ENCODE measurements at regions not wholly inside any gene's neighbourhood (a gene's known extent, or its start where the extent isn't known, plus 50 kb on each side); places are given as distances from the start of the nearest gene placed in this dataset.

DNA sequence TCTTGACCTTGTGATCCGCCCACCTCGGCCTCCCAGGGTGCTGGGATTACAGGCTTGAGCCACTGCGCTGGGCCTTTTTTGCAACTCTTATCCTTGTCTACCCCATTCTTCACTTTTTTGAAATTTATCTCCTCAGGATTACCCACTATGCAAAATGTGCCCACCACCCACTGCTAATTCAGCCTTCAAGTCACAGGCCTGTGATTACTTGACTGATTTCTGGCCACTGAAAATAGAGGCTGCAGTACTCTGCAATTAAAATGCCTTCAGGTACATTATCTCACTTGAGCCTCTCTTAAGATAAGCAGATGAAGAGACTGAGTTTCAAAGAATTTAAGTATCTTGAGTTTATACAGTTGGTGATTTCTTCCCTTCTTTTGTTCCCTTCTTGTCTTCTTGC lies 112.4 kb upstream of the SPATA31D4 start:
- Histone ChIP-seq H3K4me2 (ENCODE audit: low read depth, low read length, poor library complexity, severe bottlenecking) (no peak overlapping the region), H3K79me2 (ENCODE audit: insufficient read depth, low read length) (no peaks in the 10 kb centered on the region), H3K9me2 (replicated peaks; ENCODE audit: low read depth, low read length) (no peaks in the 10 kb centered on the region), H3K27me3 (ENCODE audit: insufficient read depth, low read length, poor library complexity, severe bottlenecking) (no peaks in the 10 kb centered on the region), H3K4me3 (ENCODE audit: low read length, poor library complexity, severe bottlenecking) (no peak overlapping the region), H4K20me1 (ENCODE audit: insufficient read depth, low read length, poor library complexity, severe bottlenecking) (no peaks in the 10 kb centered on the region), H3K4me1 (ENCODE audit: insufficient read depth, low read length, poor library complexity, severe bottlenecking) (peaks cover 16% of the 10 kb centered on the region), H3K9me3 (ENCODE audit: insufficient read depth, low read depth, low read length) (no peaks in the 10 kb centered on the region), H3K36me3 (ENCODE audit: insufficient read depth, low read length) (no peaks in the 10 kb centered on the region), H2AFZ (ENCODE audit: low read length) (no peak overlapping the region), H3K9ac (ENCODE audit: low read depth, low read length, poor library complexity, severe bottlenecking) (no peak overlapping the region), H3F3A (ENCODE audit: low read depth) (no peaks in the 10 kb centered on the region)
- TF ChIP-seq, protein P1, sequence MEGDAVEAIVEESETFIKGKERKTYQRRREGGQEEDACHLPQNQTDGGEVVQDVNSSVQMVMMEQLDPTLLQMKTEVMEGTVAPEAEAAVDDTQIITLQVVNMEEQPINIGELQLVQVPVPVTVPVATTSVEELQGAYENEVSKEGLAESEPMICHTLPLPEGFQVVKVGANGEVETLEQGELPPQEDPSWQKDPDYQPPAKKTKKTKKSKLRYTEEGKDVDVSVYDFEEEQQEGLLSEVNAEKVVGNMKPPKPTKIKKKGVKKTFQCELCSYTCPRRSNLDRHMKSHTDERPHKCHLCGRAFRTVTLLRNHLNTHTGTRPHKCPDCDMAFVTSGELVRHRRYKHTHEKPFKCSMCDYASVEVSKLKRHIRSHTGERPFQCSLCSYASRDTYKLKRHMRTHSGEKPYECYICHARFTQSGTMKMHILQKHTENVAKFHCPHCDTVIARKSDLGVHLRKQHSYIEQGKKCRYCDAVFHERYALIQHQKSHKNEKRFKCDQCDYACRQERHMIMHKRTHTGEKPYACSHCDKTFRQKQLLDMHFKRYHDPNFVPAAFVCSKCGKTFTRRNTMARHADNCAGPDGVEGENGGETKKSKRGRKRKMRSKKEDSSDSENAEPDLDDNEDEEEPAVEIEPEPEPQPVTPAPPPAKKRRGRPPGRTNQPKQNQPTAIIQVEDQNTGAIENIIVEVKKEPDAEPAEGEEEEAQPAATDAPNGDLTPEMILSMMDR (conservative IDR thresholded peaks at IDR 0.05; ENCODE audit: low read length) = no peak
- TF ChIP-seq EZH2phosphoT487 (IDR thresholded peaks at IDR 0.05; ENCODE audit: borderline replicate concordance) = no peak

DNA sequence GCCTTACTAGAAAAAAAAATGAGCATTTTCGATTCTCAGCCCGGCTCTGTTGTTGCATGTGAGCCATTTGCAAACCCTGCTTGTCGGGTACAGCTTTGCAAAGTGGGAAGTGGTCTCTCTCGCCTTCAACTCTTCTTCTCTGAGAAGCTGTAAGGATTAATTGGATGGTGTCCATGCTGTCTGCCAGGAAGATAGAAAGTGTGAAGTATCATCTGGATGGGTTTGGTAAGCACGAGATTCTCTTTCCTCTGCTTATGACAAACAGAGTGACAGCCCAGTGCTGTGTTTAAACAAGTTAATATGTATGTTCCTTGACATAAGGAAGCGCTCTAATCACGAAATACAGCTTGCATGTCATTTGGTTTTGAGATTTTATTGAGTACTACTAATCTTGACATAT lies 109.1 kb upstream of the SPATA31D4 start:
- H3K79me2 ChIP-seq (ENCODE audit: insufficient read depth, low read length) = no peaks in the 10 kb centered on the region
- H3K9me3 ChIP-seq (ENCODE audit: insufficient read depth, low read depth, low read length) = no peaks in the 10 kb centered on the region
- no peak overlapping the region for H2AFZ ChIP-seq (ENCODE audit: low read length)
- H3K4me2 ChIP-seq (ENCODE audit: low read depth, low read length, poor library complexity, severe bottlenecking) = no peak overlapping the region
- H3K4me1 ChIP-seq (ENCODE audit: insufficient read depth, low read length, poor library complexity, severe bottlenecking) = peaks cover 33% of the 10 kb centered on the region
- H3K9ac ChIP-seq (ENCODE audit: low read depth, low read length, poor library complexity, severe bottlenecking) = no peak overlapping the region
- H3F3A ChIP-seq (ENCODE audit: low read depth) = no peaks in the 10 kb centered on the region
- H3K27me3 ChIP-seq (ENCODE audit: insufficient read depth, low read length, poor library complexity, severe bottlenecking) = no peaks in the 10 kb centered on the region
- no peaks in the 10 kb centered on the region for H3K9me2 ChIP-seq (replicated peaks; ENCODE audit: low read depth, low read length)
- H3K4me3 ChIP-seq (ENCODE audit: low read length, poor library complexity, severe bottlenecking) = no peak overlapping the region
- TF ChIP-seq EZH2phosphoT487 (IDR thresholded peaks at IDR 0.05; ENCODE audit: borderline replicate concordance) = no peak
- TF ChIP-seq, protein P1 (conservative IDR thresholded peaks at IDR 0.05; ENCODE audit: low read length) = no peak
- H3K36me3 ChIP-seq (ENCODE audit: insufficient read depth, low read length) = no peaks in the 10 kb centered on the region
- no peaks in the 10 kb centered on the region for H4K20me1 ChIP-seq (ENCODE audit: insufficient read depth, low read length, poor library complexity, severe bottlenecking)

DNA sequence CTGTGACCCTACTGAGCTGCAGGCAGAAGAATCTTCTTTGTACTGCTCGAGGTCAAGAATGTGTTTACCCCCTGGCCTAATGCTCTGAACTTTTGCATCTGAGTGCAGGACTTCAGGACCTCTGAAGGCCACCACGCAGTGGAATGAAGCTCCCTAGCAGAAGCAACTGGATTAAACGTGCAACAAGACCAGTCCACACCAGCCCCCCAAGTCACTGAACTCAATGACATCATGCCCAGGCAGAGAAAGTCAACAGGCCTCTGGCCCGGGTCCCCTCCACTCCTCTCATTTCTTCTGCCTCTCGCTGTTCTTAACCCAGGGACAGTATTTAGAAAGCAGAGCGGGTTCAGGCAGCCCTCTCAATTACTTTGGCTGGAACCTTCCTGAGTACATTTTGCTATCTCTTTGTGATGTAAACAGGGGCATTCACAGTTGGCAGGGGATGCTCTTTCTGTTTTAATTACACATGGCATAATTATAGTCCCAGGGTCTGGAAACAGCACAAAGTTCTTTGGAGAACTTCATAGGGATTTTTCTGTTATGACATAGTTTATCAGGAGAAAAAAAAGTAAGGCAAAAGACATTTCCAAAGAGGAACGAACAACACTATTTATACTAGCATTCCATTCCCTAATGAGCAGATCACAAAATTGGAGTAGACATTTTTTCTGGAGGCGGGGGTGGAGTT lies 108.2 kb upstream of the SPATA31D4 start:
- Histone ChIP-seq H2AFZ (ENCODE audit: low read length) (no peak overlapping the region), H3K9me2 (replicated peaks; ENCODE audit: low read depth, low read length) (no peaks in the 10 kb centered on the region), H3K4me1 (ENCODE audit: insufficient read depth, low read length, poor library complexity, severe bottlenecking) (peaks cover 25% of the 10 kb centered on the region), H3K9me3 (ENCODE audit: insufficient read depth, low read depth, low read length) (no peaks in the 10 kb centered on the region), H3K27me3 (ENCODE audit: insufficient read depth, low read length, poor library complexity, severe bottlenecking) (no peaks in the 10 kb centered on the region), H3K36me3 (ENCODE audit: insufficient read depth, low read length) (no peaks in the 10 kb centered on the region), H3K4me2 (ENCODE audit: low read depth, low read length, poor library complexity, severe bottlenecking) (no peak overlapping the region), H3K9ac (ENCODE audit: low read depth, low read length, poor library complexity, severe bottlenecking) (no peak overlapping the region), H3K4me3 (ENCODE audit: low read length, poor library complexity, severe bottlenecking) (no peak overlapping the region), H3F3A (ENCODE audit: low read depth) (no peaks in the 10 kb centered on the region), H4K20me1 (ENCODE audit: insufficient read depth, low read length, poor library complexity, severe bottlenecking) (no peaks in the 10 kb centered on the region), H3K79me2 (ENCODE audit: insufficient read depth, low read length) (no peaks in the 10 kb centered on the region)
- TF ChIP-seq, protein P1 (conservative IDR thresholded peaks at IDR 0.05; ENCODE audit: low read length) = no peak
- TF ChIP-seq EZH2phosphoT487 (IDR thresholded peaks at IDR 0.05; ENCODE audit: borderline replicate concordance) = no peak

All from Loucy (cell line).